Testis (tissue), 2 donors: ENCODE measurements at regions not wholly inside any gene's neighbourhood (a gene's known extent, or its start where the extent isn't known, plus 50 kb on each side); places are given as distances from the start of the nearest gene placed in this dataset.

Experiments
- DNase-seq: peaks from one replicate; pipeline ENCODE4 v3.0.0-alpha.2; 2019
- H3K27ac ChIP-seq, 2 donors: fragments of 200-600 bp; sonication (generic); one replicate each; pipeline ENCODE4 v1.5.1; 2019
- H3K27me3 ChIP-seq: fragments of 200-600 bp; sonication (generic); one replicate; pipeline ENCODE4 v1.5.1; 2019
- H3K36me3 ChIP-seq: fragments of 200-600 bp; sonication (generic); one replicate; pipeline ENCODE4 v1.5.1; 2017; ENCODE audit warnings: low read depth; ENCODE audit errors: missing control alignments
- H3K4me1 ChIP-seq: fragments of 200-600 bp; sonication (generic); one replicate; pipeline ENCODE4 v1.5.1; 2019
- H3K4me3 ChIP-seq, 2 donors: fragments of 200-600 bp; sonication (generic); one replicate each; pipeline ENCODE4 v1.5.1; 2017 to 2019
- H3K9me3 ChIP-seq: fragments of 200-600 bp; sonication (generic); one replicate; pipeline ENCODE4 v1.5.1; 2017
- CTCF ChIP-seq, 3 experiments: fragments of 450-650 bp in 2 of 3; fragments of 200-600 bp in 1 of 3; sonication (generic) in 1 of 3; IDR thresholded peaks; one replicate each; pipeline ENCODE4 v1.5.1; 2016 to 2019; ENCODE audit warnings: antibody characterized with exemption in 3 of 3, mild to moderate bottlenecking in 2 of 3, moderate library complexity in 1 of 3
- POLR2A ChIP-seq: fragments of 450-650 bp; IDR thresholded peaks from one replicate; pipeline ENCODE4 v1.6.1; 2017; ENCODE audit warnings: antibody characterized with exemption, mild to moderate bottlenecking, moderate library complexity
- WGBS, 2 donors: methylation state at CpG; one replicate each; pipeline ENCODE4 v1.1.5; 2018; 5-methylcytosine and 5-hydroxymethylcytosine counted together
- intact Hi-C: fragments of 100-400 bp; cut with DNase I; formaldehyde crosslinking; loops from one replicate; pipeline ENCODE4 v1.15.1; 2023; ENCODE audit warnings: low total_unique reads

GRCh38 chr20:24283186-24283585 is 186.2 kb upstream of the SYNDIG1 start:
- H3K27ac ChIP-seq = no peak overlapping the region
- no peak for DNase-seq
- WGBS, 2 donors = 80 to 86% methylated on average over 5 of the region's 5 CpGs
- no peaks in the 10 kb centered on the region for H3K36me3 ChIP-seq
- no peak for TF ChIP-seq POLR2A
- TF ChIP-seq CTCF (IDR thresholded peaks at IDR 0.05) = no peak
- intact Hi-C loops = no loop called here
- H3K4me3 ChIP-seq = no peak overlapping the region
- no peaks in the 10 kb centered on the region for H3K27me3 ChIP-seq
- H3K9me3 ChIP-seq = no peaks in the 10 kb centered on the region
- H3K4me1 ChIP-seq = no peaks in the 10 kb centered on the region

GRCh38 chr20:24277196-24277595 is 192.2 kb upstream of the SYNDIG1 start:
- no peak overlapping the region for H3K4me3 ChIP-seq
- no peaks in the 10 kb centered on the region for H3K9me3 ChIP-seq
- intact Hi-C loops = no loop called here
- no peaks in the 10 kb centered on the region for H3K36me3 ChIP-seq
- H3K4me1 ChIP-seq = no peaks in the 10 kb centered on the region
- DNase-seq = no peak
- 53 to 76% methylated on average over 9 of the region's 9 CpGs for WGBS, 2 donors
- no peaks in the 10 kb centered on the region for H3K27me3 ChIP-seq
- TF ChIP-seq CTCF (IDR thresholded peaks at IDR 0.05) (no peak), POLR2A (no peak)
- no peak overlapping the region for H3K27ac ChIP-seq

DNA sequence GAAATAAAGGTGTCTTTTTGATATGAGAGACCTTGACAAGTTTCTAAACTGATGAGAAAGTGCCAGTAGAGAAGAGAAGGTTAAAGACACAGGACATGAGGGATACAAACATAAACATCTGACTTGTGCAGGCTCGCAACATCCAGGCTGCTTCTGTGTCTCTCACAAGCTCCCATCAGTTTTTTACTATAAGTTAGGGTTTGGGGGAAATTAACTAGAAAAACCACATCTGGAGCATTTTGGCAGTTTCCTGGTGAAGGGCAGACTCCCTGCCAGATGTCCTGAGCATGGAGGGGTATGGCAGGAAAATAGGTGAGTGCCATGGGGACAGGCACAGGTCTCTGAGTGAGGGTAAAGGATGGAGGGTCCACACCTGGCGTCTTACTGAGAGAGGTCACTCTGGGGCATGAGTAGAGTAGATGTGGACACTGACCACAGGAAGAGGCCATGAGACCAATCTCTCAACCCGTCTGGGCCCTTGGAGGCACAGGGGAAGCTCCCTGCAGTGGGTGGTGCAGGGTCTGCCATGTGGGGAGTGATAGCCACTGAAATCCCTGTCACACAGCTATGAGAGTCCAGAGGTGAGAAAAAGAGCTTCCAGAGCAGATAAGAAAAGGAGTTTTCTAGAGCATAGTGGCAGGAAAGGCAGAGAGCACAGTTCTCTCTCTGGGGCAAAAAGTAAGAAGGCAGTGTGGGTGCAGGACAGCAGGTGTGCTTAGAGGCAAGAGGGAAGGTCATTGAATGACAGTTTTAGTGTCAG is 193.3 kb upstream of the SYNDIG1 start:
- no peak for DNase-seq
- Histone ChIP-seq H3K27ac (no peak overlapping the region), H3K36me3 (no peaks in the 10 kb centered on the region), H3K4me3 (no peak overlapping the region), H3K27me3 (no peaks in the 10 kb centered on the region), H3K9me3 (no peaks in the 10 kb centered on the region), H3K4me1 (no peaks in the 10 kb centered on the region)
- intact Hi-C loops = no loop called here
- 74 to 78% methylated on average over 3 of the region's 3 CpGs for WGBS, 2 donors
- TF ChIP-seq CTCF (IDR thresholded peaks at IDR 0.05) (no peak), POLR2A (no peak)

- no peaks in the 10 kb centered on the region for H3K27me3 ChIP-seq
- no peak overlapping the region for H3K4me3 ChIP-seq
- H3K9me3 ChIP-seq = no peaks in the 10 kb centered on the region
- no peak for TF ChIP-seq POLR2A
- no peak for TF ChIP-seq CTCF (IDR thresholded peaks at IDR 0.05)
- intact Hi-C loops = no loop called here
- no peaks in the 10 kb centered on the region for H3K4me1 ChIP-seq
- no peaks in the 10 kb centered on the region for H3K36me3 ChIP-seq
- no peak for DNase-seq
- H3K27ac ChIP-seq = no peak overlapping the region
Observed at GRCh38 chr20:24273251-24273650, 196.2 kb upstream of the SYNDIG1 start.

- H3K27ac ChIP-seq = no peak overlapping the region
- H3K4me3 ChIP-seq = no peak overlapping the region
- no peaks in the 10 kb centered on the region for H3K9me3 ChIP-seq
- H3K36me3 ChIP-seq = no peaks in the 10 kb centered on the region
- H3K4me1 ChIP-seq = no peaks in the 10 kb centered on the region
- no peaks in the 10 kb centered on the region for H3K27me3 ChIP-seq
- 59 to 62% methylated on average over 3 of the region's 3 CpGs for WGBS, 2 donors
- no peak for DNase-seq
- intact Hi-C loops = no loop called here
- TF ChIP-seq CTCF (IDR thresholded peaks at IDR 0.05) = no peak
- no peak for TF ChIP-seq POLR2A
Observed at GRCh38 chr20:24261351-24261750, 208.1 kb upstream of the SYNDIG1 start.
